Activated T-helper 1 cell treated with anti-CD3 and anti-CD28 coated beads, Interleukin-2, amount 50 U/mL, for 16 hours (primary cell): ENCODE measurements at regions not wholly inside any gene's neighbourhood (a gene's known extent, or its start where the extent isn't known, plus 50 kb on each side); places are given as distances from the start of the nearest gene placed in this dataset.

Experiments
- DNase-seq, 2 donors: peaks; one replicate each; pipeline ENCODE4 v3.0.0-alpha.2; 2020; ENCODE audit warnings: low read depth in 1 of 2, low spot score in 1 of 2

- no peak for DNase-seq
Observed at GRCh38 chr1:2886631-2887030, 85.1 kb upstream of the TTC34 start.

- DNase-seq, result no peak
Observed at GRCh38 chr1:2887941-2888855, 86.7 kb upstream of the TTC34 start.

- DNase-seq, result no peak
Observed at GRCh38 chr1:2890221-2890850, 88.8 kb upstream of the TTC34 start.

GRCh38 chr1:2891923-2892448 is 90.5 kb upstream of the TTC34 start:
- DNase-seq, result no peak

GRCh38 chr1:2893473-2894120 is 92.1 kb upstream of the TTC34 start:
- no peak for DNase-seq

GRCh38 chr1:2894381-2895041 is 93.0 kb upstream of the TTC34 start:
- peak in 1 of 2 donors; percentile 8 for DNase-seq

GRCh38 chr1:2896824-2897223 is 95.3 kb upstream of the TTC34 start:
- DNase-seq, result no peak

GRCh38 chr1:2903226-2903625 is 101.7 kb upstream of the TTC34 start:
- DNase-seq, result no peak

GRCh38 chr1:2904191-2904590 is 102.7 kb upstream of the TTC34 start:
- no peak for DNase-seq

- no peak for DNase-seq
Observed at GRCh38 chr1:2905356-2905755, 103.9 kb upstream of the TTC34 start.

- DNase-seq, result no peak
Observed at GRCh38 chr1:2906085-2906484, 104.6 kb upstream of the TTC34 start.

- DNase-seq, result no peak
Observed at GRCh38 chr1:2906620-2907019, 105.1 kb upstream of the TTC34 start.

- no peak for DNase-seq
Observed at GRCh38 chr1:2907051-2907450, 105.6 kb upstream of the TTC34 start.

GRCh38 chr1:2908081-2908480 is 106.6 kb upstream of the TTC34 start:
- DNase-seq, result no peak

GRCh38 chr1:2908561-2908960 is 107.1 kb upstream of the TTC34 start:
- no peak for DNase-seq

GRCh38 chr1:2909797-2910196 is 108.3 kb upstream of the TTC34 start:
- no peak for DNase-seq

GRCh38 chr1:2910211-2910610 is 108.7 kb upstream of the TTC34 start:
- DNase-seq, result no peak

- no peak for DNase-seq
Observed at GRCh38 chr1:2911421-2912178, 109.7 kb upstream of the ACTRT2 start.

GRCh38 chr1:2912424-2913061 is 108.7 kb upstream of the ACTRT2 start:
- no peak for DNase-seq

GRCh38 chr1:2913091-2913490 is 108.2 kb upstream of the ACTRT2 start:
- no peak for DNase-seq
